ENCODE measurements at regions not wholly inside any gene's neighbourhood (a gene's known extent, or its start where the extent isn't known, plus 50 kb on each side); places are given as distances from the start of the nearest gene placed in this dataset.

- TF ChIP-seq CTCF (IDR thresholded peaks at IDR 0.05) (no peak), NFIC (IDR thresholded peaks at IDR 0.05; ENCODE audit: borderline replicate concordance) (peak; percentile 35; the same call in 1 of the 2 replicates), MAX (IDR thresholded peaks at IDR 0.05; ENCODE audit: low read depth) (peak; percentile 20; the same call in 1 of the 2 replicates), MXI1 (IDR thresholded peaks at IDR 0.05; ENCODE audit: low read depth, low read length) (no peak), FOSL2 (IDR thresholded peaks at IDR 0.05; ENCODE audit: borderline replicate concordance, low read depth) (peak; percentile 75; the same call in 1 of the 2 replicates), POLR2AphosphoS5 (IDR thresholded peaks at IDR 0.05; ENCODE audit: low read depth, low read length) (no peak), EZH2phosphoT487 (IDR thresholded peaks at IDR 0.05; ENCODE audit: borderline replicate concordance, low read depth) (no peak), EP300 (IDR thresholded peaks at IDR 0.05; ENCODE audit: borderline replicate concordance in 1 of 2, low read depth in 1 of 2, low read length in 1 of 2) (peak in 1 of 2 experiments; percentile 31; a peak in 1 of 4 replicates), ELF1 (IDR thresholded peaks at IDR 0.05) (no peak), CHD2 (IDR thresholded peaks at IDR 0.05; ENCODE audit: low read length, partially characterized antibody) (no peak), REST (IDR thresholded peaks at IDR 0.05; ENCODE audit: low read depth, low read length) (no peak)
Observed at GRCh38 chr6:84462698-84463097, 235.3 kb upstream of the CEP162 start.
